Prostate gland (tissue), 2 donors: ENCODE measurements at regions not wholly inside any gene's neighbourhood (a gene's known extent, or its start where the extent isn't known, plus 50 kb on each side); places are given as distances from the start of the nearest gene placed in this dataset.

Experiments
- DNase-seq: peaks from one replicate; pipeline ENCODE4 v3.0.0-alpha.2; 2019; ENCODE audit warnings: low spot score
- H3K27ac ChIP-seq, 2 donors: fragments of 200-600 bp; sonication (generic); 2 replicates each; pipeline ENCODE4 v1.5.1; 2017 to 2019
- H3K27me3 ChIP-seq: fragments of 200-600 bp; sonication (generic); replicated peaks from 2 replicates; pipeline ENCODE4 v1.5.1; 2019; ENCODE audit not compliant: insufficient read depth
- H3K36me3 ChIP-seq, 2 donors: fragments of 200-600 bp; sonication (generic); 1 replicate in 1 of 2; 2 replicates in 1 of 2; pipeline versions ENCODE4 v1.5.1 to v1.8.1; 2017 to 2019
- H3K4me1 ChIP-seq: fragments of 200-600 bp; sonication (generic); replicated peaks from 2 replicates; pipeline ENCODE4 v1.5.1; 2019
- H3K4me3 ChIP-seq, 2 donors: fragments of 200-600 bp; sonication (generic); 2 replicates each; pipeline ENCODE4 v1.5.1; 2017 to 2019
- H3K9me3 ChIP-seq: fragments of 200-600 bp; sonication (generic); 2 replicates; pipeline ENCODE4 v1.5.1; 2017
- POLR2A ChIP-seq: fragments of 450-650 bp; IDR thresholded peaks from one replicate; pipeline ENCODE4 v1.6.1; 2016; ENCODE audit warnings: antibody characterized with exemption, mild to moderate bottlenecking
- POLR2AphosphoS5 ChIP-seq: sonication (generic); formaldehyde crosslinking; IDR thresholded peaks from one replicate; pipeline ENCODE4 v1.6.1; 2017; ENCODE audit warnings: antibody characterized with exemption
- WGBS: methylation state at CpG from one replicate; pipeline ENCODE4 v1.1.5; 2018; 5-methylcytosine and 5-hydroxymethylcytosine counted together
- intact Hi-C: fragments of 100-400 bp; cut with DNase I; formaldehyde crosslinking; loops from one replicate; pipeline ENCODE4 v1.14.2; 2022
- TF ChIP-seq, protein P1 (sequence below), 4 experiments: fragments of 200-600 bp in 2 of 4; fragments of 450-650 bp in 2 of 4; sonication (generic) in 2 of 4; IDR thresholded peaks; 1 replicate in 3 of 4; 2 replicates in 1 of 4; pipeline ENCODE4 v1.5.1; 2016 to 2019; ENCODE audit warnings: antibody characterized with exemption in 4 of 4, mild to moderate bottlenecking in 2 of 4, moderate library complexity in 2 of 4

DNA sequence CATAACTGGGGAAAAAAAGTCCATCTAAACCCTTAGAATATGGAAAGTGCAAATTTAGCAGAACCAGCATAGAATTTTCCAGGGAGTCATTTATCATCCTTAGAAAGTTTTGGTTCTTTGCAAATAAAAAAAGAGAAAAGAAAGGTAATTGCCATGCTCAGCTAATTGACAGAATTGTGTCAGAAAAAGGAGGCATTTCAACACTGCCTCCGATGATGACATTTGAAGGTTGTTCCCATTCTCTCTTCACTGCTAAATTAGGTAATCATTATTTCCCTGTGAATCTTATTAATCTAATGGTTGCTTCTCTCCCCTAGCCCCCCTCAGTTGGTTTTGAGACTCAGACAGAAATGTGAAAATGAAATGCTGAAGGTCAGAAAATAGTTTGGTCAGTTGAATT lies 139.2 kb downstream of the PDCD6IP start:
- TF ChIP-seq POLR2AphosphoS5 (no peak), POLR2A (no peak)
- TF ChIP-seq, protein P1, sequence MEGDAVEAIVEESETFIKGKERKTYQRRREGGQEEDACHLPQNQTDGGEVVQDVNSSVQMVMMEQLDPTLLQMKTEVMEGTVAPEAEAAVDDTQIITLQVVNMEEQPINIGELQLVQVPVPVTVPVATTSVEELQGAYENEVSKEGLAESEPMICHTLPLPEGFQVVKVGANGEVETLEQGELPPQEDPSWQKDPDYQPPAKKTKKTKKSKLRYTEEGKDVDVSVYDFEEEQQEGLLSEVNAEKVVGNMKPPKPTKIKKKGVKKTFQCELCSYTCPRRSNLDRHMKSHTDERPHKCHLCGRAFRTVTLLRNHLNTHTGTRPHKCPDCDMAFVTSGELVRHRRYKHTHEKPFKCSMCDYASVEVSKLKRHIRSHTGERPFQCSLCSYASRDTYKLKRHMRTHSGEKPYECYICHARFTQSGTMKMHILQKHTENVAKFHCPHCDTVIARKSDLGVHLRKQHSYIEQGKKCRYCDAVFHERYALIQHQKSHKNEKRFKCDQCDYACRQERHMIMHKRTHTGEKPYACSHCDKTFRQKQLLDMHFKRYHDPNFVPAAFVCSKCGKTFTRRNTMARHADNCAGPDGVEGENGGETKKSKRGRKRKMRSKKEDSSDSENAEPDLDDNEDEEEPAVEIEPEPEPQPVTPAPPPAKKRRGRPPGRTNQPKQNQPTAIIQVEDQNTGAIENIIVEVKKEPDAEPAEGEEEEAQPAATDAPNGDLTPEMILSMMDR (IDR thresholded peaks at IDR 0.05) = no peak
- Histone ChIP-seq H3K4me1 (no peaks in the 10 kb centered on the region), H3K36me3 (no peaks in the 10 kb centered on the region), H3K9me3 (no peaks in the 10 kb centered on the region), H3K27me3 (no peaks in the 10 kb centered on the region), H3K4me3 (no peak overlapping the region), H3K27ac (no peak overlapping the region)
- no peak for DNase-seq
- intact Hi-C loops = no loop called here
- WGBS = 56% methylated on average over 1 of the region's 1 CpG

DNA sequence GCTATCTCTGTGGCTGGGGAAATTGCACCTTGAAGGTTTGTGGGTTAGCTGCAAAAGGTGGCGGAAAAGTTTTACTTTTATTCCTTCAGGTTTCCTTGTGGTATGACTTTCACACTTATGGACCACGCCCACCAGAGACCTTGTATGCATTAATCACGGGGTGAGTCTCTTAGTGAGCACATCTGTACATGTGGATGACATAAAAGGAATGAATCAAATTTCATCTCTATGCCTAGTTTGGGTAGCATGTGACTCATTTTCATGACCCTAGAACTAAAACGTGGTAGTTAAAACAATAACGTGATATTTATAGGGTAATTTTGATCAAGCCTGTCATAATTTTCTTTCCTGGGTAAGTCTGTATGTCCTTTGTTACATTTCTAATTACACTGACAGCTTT lies 141.7 kb downstream of the PDCD6IP start:
- TF ChIP-seq, protein P1 (IDR thresholded peaks at IDR 0.05) = no peak
- TF ChIP-seq POLR2AphosphoS5 (no peak), POLR2A (no peak)
- intact Hi-C loops = no loop called here
- Histone ChIP-seq H3K9me3 (no peaks in the 10 kb centered on the region), H3K4me3 (no peak overlapping the region), H3K36me3 (no peaks in the 10 kb centered on the region), H3K27me3 (no peaks in the 10 kb centered on the region), H3K4me1 (no peaks in the 10 kb centered on the region), H3K27ac (no peak overlapping the region)
- DNase-seq = no peak
- WGBS = 63% methylated on average over 5 of the region's 5 CpGs

DNA sequence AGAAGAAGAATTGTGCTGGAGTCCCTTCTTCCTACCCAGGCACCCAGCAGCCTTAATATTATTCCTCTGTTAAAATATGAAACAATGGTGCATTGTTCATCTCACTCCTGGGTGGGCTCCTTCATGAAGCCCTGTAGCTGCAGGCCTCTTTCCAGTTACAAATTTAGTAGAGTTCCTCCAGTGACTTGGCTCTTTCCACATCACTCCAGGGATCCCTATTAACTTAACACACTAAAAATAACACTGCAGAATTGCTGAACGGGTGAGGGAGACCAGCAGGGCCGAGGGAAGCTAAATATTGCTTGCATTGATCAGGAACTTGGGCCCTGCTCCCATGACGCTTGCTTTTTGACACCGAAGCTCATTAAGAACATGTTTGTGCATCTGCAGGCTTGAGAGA lies 142.3 kb downstream of the PDCD6IP start:
- no peaks in the 10 kb centered on the region for H3K36me3 ChIP-seq
- WGBS = 53% methylated on average over 4 of the region's 4 CpGs
- DNase-seq = no peak
- H3K4me1 ChIP-seq = no peaks in the 10 kb centered on the region
- H3K27ac ChIP-seq = no peak overlapping the region
- no peaks in the 10 kb centered on the region for H3K27me3 ChIP-seq
- intact Hi-C loops = no loop called here
- no peaks in the 10 kb centered on the region for H3K9me3 ChIP-seq
- TF ChIP-seq, protein P1 (IDR thresholded peaks at IDR 0.05) = no peak
- TF ChIP-seq POLR2A (no peak), POLR2AphosphoS5 (no peak)
- H3K4me3 ChIP-seq = no peak overlapping the region

DNA sequence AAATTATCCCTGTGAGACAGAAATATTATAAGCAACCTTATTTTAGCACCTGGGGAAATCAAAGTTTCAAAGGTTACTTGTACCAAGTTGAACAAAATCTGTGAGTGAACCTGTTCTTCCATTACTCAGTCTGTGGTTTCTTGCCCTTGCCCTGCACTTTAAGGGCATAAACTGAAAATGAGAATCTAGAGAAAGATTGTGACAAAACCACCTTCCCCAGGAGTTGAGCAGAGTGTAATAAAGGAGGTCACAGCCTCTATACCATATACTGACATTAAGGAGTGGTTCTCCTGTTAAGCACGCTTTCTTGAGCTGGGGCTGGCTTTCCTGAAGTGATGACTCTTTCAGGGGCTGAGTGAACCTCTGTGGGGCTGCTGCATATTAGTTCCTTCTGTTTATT lies 143.4 kb downstream of the PDCD6IP start:
- no peak overlapping the region for H3K4me3 ChIP-seq
- no peak for DNase-seq
- WGBS = 100% methylated on average over 1 of the region's 1 CpG
- H3K27me3 ChIP-seq = no peaks in the 10 kb centered on the region
- no peaks in the 10 kb centered on the region for H3K4me1 ChIP-seq
- TF ChIP-seq, protein P1 (IDR thresholded peaks at IDR 0.05) = no peak
- TF ChIP-seq POLR2AphosphoS5 = no peak
- TF ChIP-seq POLR2A = no peak
- intact Hi-C loops = no loop called here
- H3K36me3 ChIP-seq = no peaks in the 10 kb centered on the region
- no peak overlapping the region for H3K27ac ChIP-seq
- no peaks in the 10 kb centered on the region for H3K9me3 ChIP-seq

DNA sequence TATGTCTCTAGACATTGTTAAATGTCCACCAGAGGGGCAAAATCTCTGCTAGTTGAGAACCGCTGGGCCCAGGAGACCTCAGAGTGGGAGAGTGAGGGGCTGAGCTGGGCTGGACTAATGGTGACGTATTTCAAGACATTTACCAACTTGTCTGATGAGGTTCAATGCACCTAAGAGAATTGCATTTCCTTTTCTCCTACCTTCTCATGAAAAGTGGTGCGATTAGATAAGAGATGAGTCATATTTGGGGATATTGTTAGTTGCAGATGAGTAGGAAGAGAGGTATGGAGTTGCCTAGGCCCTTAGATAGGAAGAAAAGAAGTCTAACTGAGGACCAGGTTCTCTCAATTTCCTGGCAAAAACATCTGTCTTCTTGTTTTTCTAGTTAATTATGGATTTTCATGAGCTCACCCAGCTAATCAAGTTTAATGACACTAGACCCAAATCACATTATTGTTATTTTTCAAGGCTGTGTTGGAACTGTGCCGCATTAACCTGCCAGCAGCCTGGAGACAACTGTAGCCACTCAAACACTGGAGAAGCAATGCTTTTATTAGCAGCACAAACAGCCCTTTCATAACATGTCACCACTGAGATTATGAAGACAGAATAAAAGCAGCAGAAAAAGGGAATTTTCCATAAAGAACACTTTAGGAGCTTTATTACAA lies 144.2 kb downstream of the PDCD6IP start:
- intact Hi-C loops = no loop called here
- Histone ChIP-seq H3K4me3 (no peak overlapping the region), H3K27me3 (no peaks in the 10 kb centered on the region), H3K36me3 (no peaks in the 10 kb centered on the region), H3K9me3 (no peaks in the 10 kb centered on the region), H3K4me1 (no peaks in the 10 kb centered on the region), H3K27ac (no peak overlapping the region)
- no peak for DNase-seq
- TF ChIP-seq, protein P1 (IDR thresholded peaks at IDR 0.05) = no peak
- TF ChIP-seq POLR2AphosphoS5 (no peak), POLR2A (no peak)
- WGBS = 76% methylated on average over 4 of the region's 4 CpGs
